ENCODE measurements at regions not wholly inside any gene's neighbourhood (a gene's known extent, or its start where the extent isn't known, plus 50 kb on each side); places are given as distances from the start of the nearest gene placed in this dataset.
A peak's percentile ranks its signal among the peaks of the same experiment; 100 is the strongest.

DNA sequence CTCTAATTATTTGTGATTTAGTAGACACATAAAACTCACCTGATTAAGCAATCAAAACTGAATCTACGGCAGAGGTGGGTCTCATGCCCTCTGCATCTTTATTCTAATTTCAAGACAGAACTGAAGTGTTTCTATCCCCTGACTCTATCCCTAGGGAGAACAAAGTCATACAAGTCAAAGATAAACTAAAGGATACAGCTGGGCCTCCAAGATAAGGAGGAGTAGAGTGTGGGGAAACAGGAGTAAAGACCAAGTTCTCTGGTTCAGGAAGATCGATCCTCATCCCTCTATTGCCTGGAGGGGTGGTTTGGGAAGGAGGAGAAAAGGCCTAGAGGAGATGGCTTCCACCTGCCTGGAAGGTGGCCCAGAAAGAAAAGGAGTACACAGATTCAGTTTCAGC is 58.7 kb upstream of the BBX start:
- no peak overlapping the region for H2BK20ac ChIP-seq (ENCODE audit: low read depth, low read length, poor library complexity, severe bottlenecking)
- Mint-ChIP-seq H3K9me3 (no peaks in the 10 kb centered on the region), H3K4me1 (peaks cover 16 to 19% of the 10 kb centered on the region in 2 experiments), H3K27ac (peak overlapping the region in 1 of 3 experiments; percentile 4; a peak in 1 of 7 replicates), H3K27me3 (ENCODE audit: low read depth) (no peaks in the 10 kb centered on the region), H3K36me3 (ENCODE audit: insufficient read depth in 1 of 3, low read depth in 3 of 3) (no peaks in the 10 kb centered on the region), H3K4me3 (no peak overlapping the region)
- no peak overlapping the region for H3K14ac ChIP-seq (ENCODE audit: insufficient read depth, low read length)
- H2BK12ac ChIP-seq (ENCODE audit: insufficient read length, low read depth, low read length) = no peak overlapping the region
- WGBS (ENCODE audit: extremely low coverage, insufficient read length, low lambda C conversion rate) = no CpG with 5 or more reads among the region's 2 CpGs
- no peak overlapping the region for H2AFZ ChIP-seq (ENCODE audit: low read length)
- H3K79me2 ChIP-seq (ENCODE audit: insufficient read depth, low read length) = no peaks in the 10 kb centered on the region
- H4K20me1 ChIP-seq (ENCODE audit: control insufficient read depth, insufficient read depth, insufficient read length) = no peaks in the 10 kb centered on the region
- no peak overlapping the region for H3T11ph ChIP-seq (ENCODE audit: low read length)
- H3K4me2 ChIP-seq (ENCODE audit: insufficient read depth, insufficient read length, low read length) = no peak overlapping the region
- no peak overlapping the region for H3K4ac ChIP-seq (ENCODE audit: low read depth, low read length)
- H3K9ac ChIP-seq (ENCODE audit: extremely low read depth, insufficient read length, low read length) = no peak overlapping the region
- H4K5ac ChIP-seq (ENCODE audit: insufficient read length, low read depth, low read length) = no peak overlapping the region
- H3K23me2 ChIP-seq (ENCODE audit: insufficient read length, low read depth, low read length, poor library complexity, severe bottlenecking) = no peaks in the 10 kb centered on the region
- no peak overlapping the region for H3K27ac ChIP-seq (ENCODE audit: insufficient read length, low read depth, low read length)
- H3K18ac ChIP-seq (ENCODE audit: insufficient read length, low read depth, low read length) = no peak overlapping the region
- H2BK5ac ChIP-seq (ENCODE audit: insufficient read length, low read length) = no peak overlapping the region
- no peaks in the 10 kb centered on the region for H3K79me1 ChIP-seq (ENCODE audit: insufficient read depth, low read depth, low read length, poor library complexity, severe bottlenecking)
- H4K8ac ChIP-seq (replicated peaks; ENCODE audit: insufficient read length, low read depth, low read length) = no peak overlapping the region
- H2BK15ac ChIP-seq (ENCODE audit: low read depth, low read length) = no peak overlapping the region
- no peak overlapping the region for H3K56ac ChIP-seq (ENCODE audit: insufficient read length, low read depth, low read length)
- no peak overlapping the region for H2AK5ac ChIP-seq (ENCODE audit: insufficient read length, low read length)
- no peak overlapping the region for H3K23ac ChIP-seq (ENCODE audit: insufficient read length, low read depth, low read length)
- TF ChIP-seq, protein P1, sequence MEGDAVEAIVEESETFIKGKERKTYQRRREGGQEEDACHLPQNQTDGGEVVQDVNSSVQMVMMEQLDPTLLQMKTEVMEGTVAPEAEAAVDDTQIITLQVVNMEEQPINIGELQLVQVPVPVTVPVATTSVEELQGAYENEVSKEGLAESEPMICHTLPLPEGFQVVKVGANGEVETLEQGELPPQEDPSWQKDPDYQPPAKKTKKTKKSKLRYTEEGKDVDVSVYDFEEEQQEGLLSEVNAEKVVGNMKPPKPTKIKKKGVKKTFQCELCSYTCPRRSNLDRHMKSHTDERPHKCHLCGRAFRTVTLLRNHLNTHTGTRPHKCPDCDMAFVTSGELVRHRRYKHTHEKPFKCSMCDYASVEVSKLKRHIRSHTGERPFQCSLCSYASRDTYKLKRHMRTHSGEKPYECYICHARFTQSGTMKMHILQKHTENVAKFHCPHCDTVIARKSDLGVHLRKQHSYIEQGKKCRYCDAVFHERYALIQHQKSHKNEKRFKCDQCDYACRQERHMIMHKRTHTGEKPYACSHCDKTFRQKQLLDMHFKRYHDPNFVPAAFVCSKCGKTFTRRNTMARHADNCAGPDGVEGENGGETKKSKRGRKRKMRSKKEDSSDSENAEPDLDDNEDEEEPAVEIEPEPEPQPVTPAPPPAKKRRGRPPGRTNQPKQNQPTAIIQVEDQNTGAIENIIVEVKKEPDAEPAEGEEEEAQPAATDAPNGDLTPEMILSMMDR (conservative IDR thresholded peaks at IDR 0.05) = no peak
- H2BK120ac ChIP-seq (ENCODE audit: low read depth, low read length, poor library complexity, severe bottlenecking) = no peak overlapping the region
- no peak overlapping the region for H4K91ac ChIP-seq (ENCODE audit: insufficient read length, low read depth, low read length)
- H3K27me3 ChIP-seq (ENCODE audit: insufficient read depth, low read length) = no peaks in the 10 kb centered on the region
- H3K4me1 ChIP-seq (ENCODE audit: insufficient read depth, low read length) = peaks cover 5% of the 10 kb centered on the region; the same call in 1 of the 2 replicates
- no peak for DNase-seq
- no peaks in the 10 kb centered on the region for H3K9me3 ChIP-seq (ENCODE audit: control insufficient read depth, low read depth, low read length)
